Retinal pigment epithelial cell (primary cell): ENCODE measurements at regions not wholly inside any gene's neighbourhood (a gene's known extent, or its start where the extent isn't known, plus 50 kb on each side); places are given as distances from the start of the nearest gene placed in this dataset.

Source experiments
- DNase-seq: peaks from one replicate; pipeline ENCODE4 v3.0.0-alpha.2; 2010; ENCODE audit warnings: low read depth
- H3K4me3 ChIP-seq: 2 replicates; pipeline ENCODE4 v1.5.1; 2011; ENCODE audit warnings: mild to moderate bottlenecking, low read length, control low read depth, moderate library complexity
- TF ChIP-seq, protein P1 (sequence below): conservative IDR thresholded peaks from 2 replicates; pipeline ENCODE4 v1.5.1; 2011; ENCODE audit warnings: low read depth, low read length, control low read depth, inconsistent platforms

DNA sequence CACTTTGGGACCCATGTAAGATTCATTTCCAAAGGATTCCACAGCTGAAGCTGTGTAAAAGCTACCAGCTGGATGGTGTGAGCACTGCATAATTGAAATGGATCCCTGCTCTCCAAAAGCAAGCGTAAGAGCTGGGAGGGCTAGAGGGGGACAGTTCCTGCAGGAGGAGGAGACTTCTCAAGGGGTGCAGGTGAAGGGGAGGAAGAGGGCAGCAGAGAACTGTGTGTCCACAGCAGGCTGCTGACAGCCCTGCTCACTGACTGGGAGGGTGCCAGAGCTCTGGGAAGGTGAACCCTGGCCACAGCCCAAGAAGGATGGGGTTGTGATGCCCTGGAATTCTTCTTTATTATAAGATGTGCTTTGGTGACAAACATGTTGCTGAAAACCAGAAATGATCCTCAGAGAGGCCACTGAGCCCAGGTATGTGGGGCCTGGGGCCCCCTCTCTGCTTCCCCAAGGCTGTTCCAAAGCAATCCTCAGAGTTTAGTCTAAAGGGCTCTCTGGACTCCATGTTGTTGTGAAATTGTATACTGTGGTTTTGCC, 112.8 kb upstream of the SLC25A48 start:
- TF ChIP-seq, protein P1, sequence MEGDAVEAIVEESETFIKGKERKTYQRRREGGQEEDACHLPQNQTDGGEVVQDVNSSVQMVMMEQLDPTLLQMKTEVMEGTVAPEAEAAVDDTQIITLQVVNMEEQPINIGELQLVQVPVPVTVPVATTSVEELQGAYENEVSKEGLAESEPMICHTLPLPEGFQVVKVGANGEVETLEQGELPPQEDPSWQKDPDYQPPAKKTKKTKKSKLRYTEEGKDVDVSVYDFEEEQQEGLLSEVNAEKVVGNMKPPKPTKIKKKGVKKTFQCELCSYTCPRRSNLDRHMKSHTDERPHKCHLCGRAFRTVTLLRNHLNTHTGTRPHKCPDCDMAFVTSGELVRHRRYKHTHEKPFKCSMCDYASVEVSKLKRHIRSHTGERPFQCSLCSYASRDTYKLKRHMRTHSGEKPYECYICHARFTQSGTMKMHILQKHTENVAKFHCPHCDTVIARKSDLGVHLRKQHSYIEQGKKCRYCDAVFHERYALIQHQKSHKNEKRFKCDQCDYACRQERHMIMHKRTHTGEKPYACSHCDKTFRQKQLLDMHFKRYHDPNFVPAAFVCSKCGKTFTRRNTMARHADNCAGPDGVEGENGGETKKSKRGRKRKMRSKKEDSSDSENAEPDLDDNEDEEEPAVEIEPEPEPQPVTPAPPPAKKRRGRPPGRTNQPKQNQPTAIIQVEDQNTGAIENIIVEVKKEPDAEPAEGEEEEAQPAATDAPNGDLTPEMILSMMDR = no peak
- H3K4me3 ChIP-seq = no peak overlapping the region
- no peak for DNase-seq

DNA sequence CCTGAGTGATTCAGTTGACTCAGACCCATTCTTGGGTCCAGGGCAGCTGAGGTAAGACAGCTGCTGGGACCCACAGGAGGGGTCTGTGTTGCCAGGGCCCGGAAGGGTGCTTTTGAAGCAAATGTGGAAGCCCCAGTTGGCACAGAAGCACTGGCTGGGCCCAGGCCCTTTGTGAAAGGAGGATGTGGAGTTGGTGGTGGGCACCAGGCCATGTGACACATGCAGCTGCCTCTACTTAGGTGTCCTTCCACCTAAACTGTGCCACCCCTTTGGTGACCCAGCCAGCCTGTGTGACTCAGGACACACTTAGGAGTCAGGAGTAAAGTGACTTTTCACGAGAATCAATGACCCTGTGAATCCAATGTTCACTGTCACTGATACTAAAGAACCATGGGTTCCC, 114.3 kb upstream of the SLC25A48 start:
- H3K4me3 ChIP-seq = no peak overlapping the region
- DNase-seq = no peak
- TF ChIP-seq, protein P1 = no peak

DNA sequence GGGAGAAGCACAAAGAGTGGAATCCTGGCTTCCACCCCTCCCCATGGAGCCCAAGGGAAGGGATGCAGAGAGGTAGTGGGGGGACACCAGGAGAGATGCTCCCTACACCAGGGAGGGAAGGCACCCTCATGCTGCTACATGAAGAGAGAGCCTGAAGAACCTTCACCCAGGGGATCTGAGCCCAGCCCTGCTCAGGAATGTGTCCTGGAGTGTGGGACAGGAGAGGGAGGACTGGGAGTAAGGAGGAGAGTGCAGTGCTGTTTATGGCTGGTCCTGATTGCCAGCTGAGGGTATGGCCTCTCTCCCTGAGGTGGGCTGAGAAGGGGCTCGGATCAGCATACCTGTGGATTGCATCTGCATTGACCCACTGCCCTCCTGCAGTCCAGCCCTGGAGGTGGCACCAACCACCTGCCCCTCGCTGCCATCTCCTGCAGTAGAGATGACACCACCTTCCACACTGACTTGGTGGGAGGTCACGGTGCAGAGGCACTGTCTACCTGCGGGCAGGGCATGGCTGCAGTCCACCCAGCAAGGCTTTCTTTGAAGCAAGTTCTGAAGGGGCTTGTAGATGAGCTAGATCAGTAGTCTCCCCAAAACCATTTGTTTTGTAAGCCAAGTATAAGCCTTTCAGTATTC, 114.9 kb upstream of the SLC25A48 start:
- TF ChIP-seq, protein P1 = no peak
- DNase-seq = no peak
- H3K4me3 ChIP-seq = no peak overlapping the region

DNA sequence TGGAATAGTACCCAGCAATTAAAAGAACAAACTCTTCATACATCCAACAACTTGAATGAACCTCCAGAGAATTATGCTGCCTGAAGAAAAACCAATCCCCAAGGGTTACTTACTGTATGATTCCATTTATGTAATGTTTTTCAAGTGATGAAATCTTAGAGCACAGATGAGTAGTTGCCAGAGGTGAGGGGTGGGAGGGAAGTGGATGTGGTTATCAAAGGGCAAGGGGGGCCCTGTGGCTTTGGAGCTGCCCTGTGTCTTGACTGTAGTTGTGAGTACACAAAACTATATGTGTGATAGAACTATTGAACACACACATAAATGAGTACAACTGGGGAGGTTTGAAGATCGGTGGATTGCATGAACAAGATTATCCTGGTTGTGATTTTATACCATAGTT, 115.8 kb upstream of the SLC25A48 start:
- no peak for DNase-seq
- no peak overlapping the region for H3K4me3 ChIP-seq
- TF ChIP-seq, protein P1 = no peak

DNA sequence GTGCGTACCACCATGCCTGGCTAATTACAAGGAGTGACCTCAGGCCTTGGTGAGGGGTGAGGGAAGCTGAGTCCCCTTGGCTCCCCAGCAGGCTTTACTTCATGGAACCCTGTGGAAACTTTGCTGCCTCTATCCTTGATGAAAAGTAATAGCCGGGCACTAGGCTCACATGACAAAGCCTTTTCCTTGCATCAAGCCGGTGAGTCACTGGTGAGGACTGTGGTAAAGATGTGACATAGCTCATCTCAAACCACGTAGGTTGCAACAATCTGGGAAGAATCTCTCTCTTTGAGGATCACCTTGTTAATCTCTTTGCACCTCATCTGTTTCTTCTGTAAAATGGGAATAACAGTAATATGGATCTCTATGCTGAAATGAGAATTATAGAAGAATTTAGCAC, 116.3 kb upstream of the SLC25A48 start:
- DNase-seq = no peak

DNA sequence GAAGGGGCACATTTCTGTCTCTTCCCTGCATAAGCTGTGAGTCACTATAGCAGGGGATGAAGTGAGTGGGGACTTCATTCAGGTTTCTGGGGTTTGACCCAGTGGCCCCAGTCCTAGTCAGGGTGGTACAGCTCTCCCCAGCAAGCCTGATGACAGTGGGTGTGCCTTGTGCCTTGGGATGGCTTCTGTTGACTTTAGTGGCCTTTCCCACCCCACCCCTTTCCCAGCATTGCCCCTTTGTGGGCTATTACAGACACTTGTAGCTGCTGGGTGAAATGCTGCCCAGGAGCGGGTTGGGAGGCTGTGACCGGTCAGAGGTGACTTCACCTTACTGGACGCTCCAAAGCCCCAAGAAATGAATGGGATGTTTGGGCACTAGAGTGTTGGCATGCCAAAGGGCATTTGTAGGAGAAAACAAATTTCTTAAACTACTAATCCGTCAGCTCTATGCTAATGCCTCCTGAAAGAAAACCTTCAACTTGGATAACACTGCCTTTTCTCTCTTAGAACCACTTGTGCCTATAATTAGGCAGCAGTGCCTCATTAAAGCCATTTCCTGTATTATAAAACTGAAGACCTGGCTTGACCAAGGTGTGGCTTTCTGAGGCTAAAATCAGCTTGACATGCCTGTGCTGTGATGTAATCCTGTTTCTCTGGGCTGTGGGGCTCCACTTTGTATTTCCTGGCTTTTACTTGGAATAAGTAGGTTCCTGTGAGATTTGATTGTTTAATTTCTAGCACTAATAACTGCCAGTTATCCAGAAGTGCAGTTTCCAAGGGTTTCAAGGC, 119.0 kb upstream of the SLC25A48 start:
- DNase-seq = peak; percentile 91
- no peak overlapping the region for H3K4me3 ChIP-seq
- TF ChIP-seq, protein P1 = no peak

More for the DNA sequence above, 116.3 kb upstream of the SLC25A48 start:
- no peak overlapping the region for H3K4me3 ChIP-seq
- TF ChIP-seq, protein P1 = no peak
